A549 (cell line): ENCODE measurements at regions not wholly inside any gene's neighbourhood (a gene's known extent, or its start where the extent isn't known, plus 50 kb on each side); places are given as distances from the start of the nearest gene placed in this dataset.

Experiments
- CBX8 ChIP-seq: fragments of 200-600 bp; sonication (generic); IDR thresholded peaks from 2 replicates; pipeline ENCODE4 v1.6.1; 2016
- CEBPB ChIP-seq, 2 experiments: fragments of >200 bp in 1 of 2; sonication (Bioruptor Twin) in 1 of 2; formaldehyde crosslinking in 1 of 2; IDR thresholded peaks; 2 replicates each; pipeline ENCODE4 v1.6.1; 2012 to 2016
- CTCF ChIP-seq: fragments of >200 bp; sonication (Bioruptor Twin); formaldehyde crosslinking; IDR thresholded peaks from 3 replicates; pipeline ENCODE4 v1.5.1; 2016
- E2F6 ChIP-seq: IDR thresholded peaks from 2 replicates; pipeline ENCODE4 v1.6.1; 2012; ENCODE audit warnings: low read depth, borderline replicate concordance
- EHMT2 ChIP-seq: fragments of 200-600 bp; sonication (generic); IDR thresholded peaks from 2 replicates; pipeline ENCODE4 v1.6.1; 2016; ENCODE audit warnings: antibody characterized with exemption, low read depth, mild to moderate bottlenecking, moderate library complexity
- ELK1 ChIP-seq: fragments of 150-350 bp; IDR thresholded peaks from 2 replicates; pipeline ENCODE4 v1.6.1; 2014; ENCODE audit warnings: low read depth, mild to moderate bottlenecking, low read length
- GATA3 ChIP-seq: IDR thresholded peaks from 2 replicates; pipeline ENCODE4 v1.6.1; 2012; ENCODE audit warnings: borderline replicate concordance
- KDM1A ChIP-seq: fragments of 200-600 bp; sonication (generic); IDR thresholded peaks from 2 replicates; pipeline ENCODE4 v1.6.1; 2016; ENCODE audit warnings: low read depth, mild to moderate bottlenecking
- MAX ChIP-seq: IDR thresholded peaks from 2 replicates; pipeline ENCODE4 v1.6.1; 2012
- PBX3 ChIP-seq: IDR thresholded peaks from 2 replicates; pipeline ENCODE4 v1.6.1; 2012
- POLR2A ChIP-seq: IDR thresholded peaks from 2 replicates; pipeline ENCODE4 v1.6.1; 2012; ENCODE audit warnings: mild to moderate bottlenecking, low read length
- RAD21 ChIP-seq, 2 experiments: fragments of >200 bp in 1 of 2; sonication (Bioruptor Twin) in 1 of 2; formaldehyde crosslinking in 1 of 2; IDR thresholded peaks in 1 of 2; conservative IDR thresholded peaks in 1 of 2; 2 replicates in 1 of 2; 3 replicates in 1 of 2; pipeline ENCODE4 v1.6.1; 2012 to 2018; ENCODE audit warnings: inconsistent platforms in 1 of 2
- RCOR1 ChIP-seq: fragments of 150-350 bp; IDR thresholded peaks from 2 replicates; pipeline ENCODE4 v1.6.1; 2014; ENCODE audit warnings: antibody characterized with exemption, low read length, low read depth
- ZFP36 ChIP-seq: fragments of 450-650 bp; IDR thresholded peaks from 2 replicates; pipeline ENCODE4 v1.6.1; 2014; ENCODE audit warnings: borderline replicate concordance; ENCODE audit not compliant: partially characterized antibody

GRCh38 chr10:7056216-7056615 lies 354.6 kb downstream of the SFMBT2 start:
- TF ChIP-seq CTCF, result no peak
- TF ChIP-seq RAD21 (conservative IDR thresholded peaks at IDR 0.05 in 1 of 2, IDR thresholded peaks at IDR 0.05 in 1 of 2), result no peak
- TF ChIP-seq GATA3, result no peak
- TF ChIP-seq EHMT2, result no peak
- no peak for TF ChIP-seq POLR2A
- TF ChIP-seq MAX, result no peak
- no peak for TF ChIP-seq CEBPB (IDR thresholded peaks at IDR 0.05)
- no peak for TF ChIP-seq ZFP36
- TF ChIP-seq E2F6, result no peak
- no peak for TF ChIP-seq CBX8
- no peak for TF ChIP-seq RCOR1
- TF ChIP-seq PBX3, result no peak
- no peak for TF ChIP-seq ELK1
- TF ChIP-seq KDM1A, result no peak
